ENCODE measurements at regions not wholly inside any gene's neighbourhood (a gene's known extent, or its start where the extent isn't known, plus 50 kb on each side); places are given as distances from the start of the nearest gene placed in this dataset.

- TF ChIP-seq, protein P1, sequence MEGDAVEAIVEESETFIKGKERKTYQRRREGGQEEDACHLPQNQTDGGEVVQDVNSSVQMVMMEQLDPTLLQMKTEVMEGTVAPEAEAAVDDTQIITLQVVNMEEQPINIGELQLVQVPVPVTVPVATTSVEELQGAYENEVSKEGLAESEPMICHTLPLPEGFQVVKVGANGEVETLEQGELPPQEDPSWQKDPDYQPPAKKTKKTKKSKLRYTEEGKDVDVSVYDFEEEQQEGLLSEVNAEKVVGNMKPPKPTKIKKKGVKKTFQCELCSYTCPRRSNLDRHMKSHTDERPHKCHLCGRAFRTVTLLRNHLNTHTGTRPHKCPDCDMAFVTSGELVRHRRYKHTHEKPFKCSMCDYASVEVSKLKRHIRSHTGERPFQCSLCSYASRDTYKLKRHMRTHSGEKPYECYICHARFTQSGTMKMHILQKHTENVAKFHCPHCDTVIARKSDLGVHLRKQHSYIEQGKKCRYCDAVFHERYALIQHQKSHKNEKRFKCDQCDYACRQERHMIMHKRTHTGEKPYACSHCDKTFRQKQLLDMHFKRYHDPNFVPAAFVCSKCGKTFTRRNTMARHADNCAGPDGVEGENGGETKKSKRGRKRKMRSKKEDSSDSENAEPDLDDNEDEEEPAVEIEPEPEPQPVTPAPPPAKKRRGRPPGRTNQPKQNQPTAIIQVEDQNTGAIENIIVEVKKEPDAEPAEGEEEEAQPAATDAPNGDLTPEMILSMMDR (IDR thresholded peaks at IDR 0.05; ENCODE audit: extremely low read depth in 1 of 2, insufficient read depth in 1 of 2, low read depth in 1 of 2, low read length in 2 of 2): no peak
- TF ChIP-seq POLR2AphosphoS5 (IDR thresholded peaks at IDR 0.05; ENCODE audit: insufficient read depth, low read depth, low read length): no peak
- TF ChIP-seq EZH2 (IDR thresholded peaks at IDR 0.05; ENCODE audit: borderline replicate concordance, low read depth, low read length, severe bottlenecking): no peak
- no peak for TF ChIP-seq JUN (IDR thresholded peaks at IDR 0.05; ENCODE audit: borderline replicate concordance, insufficient read depth, insufficient read length, low read depth)
- TF ChIP-seq POLR2A (IDR thresholded peaks at IDR 0.05; ENCODE audit: low read depth, low read length): no peak
These were observed 243.7 kb upstream of the PRKCQ start for GRCh38 chr10:6823770-6824169.
